HG02759 (cell line): ENCODE measurements at regions not wholly inside any gene's neighbourhood (a gene's known extent, or its start where the extent isn't known, plus 50 kb on each side); places are given as distances from the start of the nearest gene placed in this dataset.
"Not testable (repeated sequence)": the region's sequence is repeated elsewhere in the genome, so short reads cannot be mapped to it uniquely, and the experiment has no call there.

Source experiments
- ATAC-seq: cut with Tn5 transposase; IDR thresholded peaks from one replicate; pipeline ENCODE4 v1.9.1; 2021; ENCODE audit warnings: mild to moderate bottlenecking, moderate library complexity; ENCODE audit not compliant: unreplicated experiment

DNA sequence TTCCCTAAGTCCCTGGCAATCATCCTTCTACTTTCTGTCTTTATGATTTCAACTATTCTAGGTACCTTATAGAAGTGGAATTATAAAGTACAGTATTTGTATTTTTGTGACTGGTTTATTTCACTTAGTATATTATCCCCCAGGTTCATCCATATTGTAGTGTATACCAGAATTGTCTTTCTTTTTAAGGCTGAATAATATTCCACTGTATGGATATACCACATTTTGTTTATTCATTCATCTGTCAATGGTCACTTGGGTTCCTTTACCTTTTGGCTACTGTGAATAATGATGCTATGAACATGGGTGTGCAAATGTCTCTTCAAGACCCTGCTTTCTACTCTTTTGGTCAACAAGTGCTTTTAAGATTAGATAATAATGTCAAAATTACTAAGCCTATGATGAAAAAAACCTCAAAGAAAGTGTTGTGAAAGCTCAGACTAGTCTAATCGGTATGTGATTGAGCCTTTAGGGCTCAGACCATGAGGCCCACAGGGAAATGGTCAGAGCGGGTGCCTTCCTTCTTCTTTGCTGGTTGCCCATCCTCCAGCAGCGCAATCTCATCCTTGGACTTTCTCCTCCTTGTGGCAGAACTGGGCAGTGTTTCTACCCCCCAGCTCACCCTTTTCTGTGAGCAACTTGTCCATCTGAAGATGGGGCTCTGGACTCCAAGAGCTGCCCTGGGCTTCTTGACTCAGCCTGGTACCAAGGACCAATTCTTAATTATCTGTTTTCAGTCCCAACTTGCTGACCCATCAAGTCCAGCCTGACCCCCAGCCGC is 105.4 kb downstream of the TTC8 start:
- ATAC-seq: no peak

DNA sequence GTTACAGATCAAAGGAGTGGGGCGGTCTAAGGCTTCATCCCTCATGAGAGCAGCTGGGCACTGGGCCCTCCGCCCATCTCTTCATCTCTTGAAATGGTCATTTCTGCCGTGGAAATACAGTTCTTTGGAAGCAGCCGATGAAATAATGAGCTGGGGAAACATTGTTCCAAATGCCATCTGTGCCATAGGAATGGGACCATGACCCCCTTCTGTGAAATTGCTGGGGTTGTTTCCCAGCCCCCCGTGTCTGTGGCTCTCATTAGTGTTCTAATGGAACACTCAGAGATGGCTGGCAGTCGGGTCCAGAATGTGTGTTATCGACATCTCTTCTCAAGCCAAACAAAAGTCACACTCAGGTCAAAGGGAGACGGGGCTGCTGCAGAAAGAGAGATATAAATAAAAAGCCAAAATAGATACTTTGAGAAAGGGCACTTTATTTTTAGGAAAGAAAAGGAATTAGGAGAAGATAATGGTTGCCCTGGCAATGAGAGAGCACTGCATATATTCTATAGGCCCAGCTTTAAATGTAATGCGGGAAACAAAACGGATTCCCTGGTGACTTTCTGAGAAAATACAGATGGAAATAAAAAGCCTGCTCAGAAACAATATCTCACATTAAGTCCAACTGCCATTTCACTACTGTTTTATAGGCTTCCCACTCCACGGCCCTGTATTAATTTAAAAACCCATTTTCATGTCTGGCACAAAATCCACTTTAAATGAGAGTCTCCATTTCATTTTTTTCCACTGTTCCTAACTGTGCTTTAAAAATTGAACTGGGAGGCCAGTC is 107.1 kb downstream of the TTC8 start:
- ATAC-seq: no peak

DNA sequence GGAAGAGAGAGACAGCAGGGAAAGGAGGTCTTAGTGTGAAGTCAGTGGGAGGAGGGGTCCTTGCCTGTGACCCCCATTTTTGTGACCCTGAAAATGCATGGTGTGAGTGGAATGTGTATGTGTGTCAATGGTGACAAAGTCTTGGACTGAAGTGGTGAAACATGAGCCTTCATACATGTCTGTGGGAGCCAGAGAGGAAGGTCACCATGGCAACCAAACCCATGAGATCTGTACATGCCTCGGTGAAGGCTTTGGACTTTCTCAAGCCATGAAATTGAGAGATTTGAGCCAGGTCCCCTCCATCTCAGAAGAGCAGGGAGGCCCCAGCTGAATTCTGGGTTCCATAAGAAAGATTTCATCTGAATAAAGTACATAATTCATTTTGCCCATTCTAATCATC is 108.7 kb downstream of the TTC8 start:
- ATAC-seq: no peak

DNA sequence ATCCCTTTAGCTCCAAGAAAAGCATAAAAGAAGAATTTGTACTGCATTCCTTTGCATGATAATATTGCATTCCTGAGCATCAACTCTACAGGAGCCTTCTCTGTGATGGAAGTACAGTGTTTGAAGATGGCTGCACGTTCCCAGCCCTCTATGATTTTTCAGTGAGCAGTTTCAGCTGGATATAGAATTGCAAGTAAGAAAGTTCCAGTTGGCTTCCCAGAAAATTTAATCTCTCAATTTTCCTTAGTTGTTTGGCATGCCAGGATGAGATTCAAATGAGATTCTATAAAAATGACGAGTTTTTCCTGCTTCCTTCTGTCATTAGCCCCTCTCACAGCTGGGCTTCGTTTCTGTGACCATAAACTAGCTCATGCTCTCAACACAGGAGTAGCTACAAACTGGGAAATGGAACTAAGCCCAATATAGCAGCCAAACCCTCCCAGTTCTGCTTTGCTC is 109.9 kb downstream of the TTC8 start:
- no peak for ATAC-seq

DNA sequence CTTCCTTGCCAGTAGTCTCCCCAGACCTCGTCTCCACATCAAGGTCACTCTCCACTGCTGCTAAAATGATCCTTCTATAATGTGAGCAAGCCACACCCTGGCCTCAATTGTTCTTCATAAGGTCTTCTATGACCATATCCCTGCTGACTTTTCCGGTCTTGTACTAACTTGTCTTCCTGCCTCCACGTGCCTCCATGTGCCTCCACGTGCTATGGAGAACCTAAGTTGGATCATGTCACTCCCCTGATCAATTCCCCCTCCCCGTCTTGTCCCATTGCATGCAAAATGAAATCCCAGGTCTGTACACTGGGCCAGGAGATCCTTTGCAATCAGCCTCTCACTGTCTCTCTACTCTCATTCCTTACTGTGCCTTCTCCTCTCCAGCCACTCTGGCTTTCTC is 110.6 kb downstream of the TTC8 start:
- ATAC-seq: no peak

DNA sequence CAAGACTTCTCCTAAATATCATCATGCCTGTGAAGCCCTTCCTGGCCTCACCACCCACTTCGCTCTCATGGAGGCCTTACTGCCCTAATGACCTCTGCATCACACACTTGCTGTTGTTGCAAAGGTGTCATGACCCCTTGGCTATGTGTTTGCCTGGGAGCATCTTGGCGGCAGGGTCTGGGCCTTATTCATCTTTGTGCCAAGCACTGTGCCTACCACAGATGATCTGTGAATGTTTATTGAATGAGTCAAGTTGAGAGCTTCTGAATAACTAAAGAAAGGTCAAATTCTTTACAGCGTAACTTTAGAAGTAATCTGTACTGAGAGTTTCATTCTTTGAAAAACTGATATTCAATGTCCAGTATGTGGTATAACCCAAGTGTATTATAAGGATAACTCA is 113.3 kb downstream of the TTC8 start:
- ATAC-seq: no peak

DNA sequence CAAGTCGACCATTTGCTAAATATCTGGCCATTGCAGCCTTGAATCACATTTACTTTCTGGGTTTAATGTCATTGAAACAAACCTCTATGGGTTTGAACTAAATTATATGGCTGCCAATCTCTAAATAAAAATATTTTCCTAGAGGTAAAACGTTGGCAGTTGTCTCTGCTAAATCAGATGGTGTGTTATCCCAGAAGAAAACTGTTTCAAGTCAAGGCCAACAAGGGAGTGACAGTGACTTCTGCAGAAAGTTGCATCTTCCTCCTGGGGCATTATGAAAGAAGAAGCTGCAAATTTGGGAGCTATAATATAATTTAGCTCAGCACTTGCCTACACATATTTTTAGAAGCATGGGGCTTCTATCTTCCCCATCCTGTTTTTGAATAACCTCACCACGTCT is 116.2 kb downstream of the TTC8 start:
- ATAC-seq: no peak

DNA sequence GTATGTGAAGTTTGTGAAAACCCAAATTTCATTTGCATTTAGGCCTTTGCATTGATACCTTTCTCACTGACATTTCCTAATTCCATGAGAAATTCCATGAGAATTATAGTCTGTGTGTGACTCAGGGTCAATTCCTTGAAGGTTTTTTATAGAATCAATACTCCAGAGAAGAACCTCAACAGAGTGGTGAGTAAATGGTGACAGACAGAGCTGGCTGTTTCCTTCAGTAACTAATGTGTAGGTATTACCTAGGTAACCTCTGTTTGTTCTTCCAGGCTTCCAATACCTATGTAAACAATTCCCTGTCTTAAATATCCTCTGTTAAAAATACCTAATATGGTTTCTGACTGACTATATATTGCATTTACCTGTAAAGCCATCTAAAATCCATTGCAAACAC is 117.0 kb downstream of the TTC8 start:
- ATAC-seq: no peak

DNA sequence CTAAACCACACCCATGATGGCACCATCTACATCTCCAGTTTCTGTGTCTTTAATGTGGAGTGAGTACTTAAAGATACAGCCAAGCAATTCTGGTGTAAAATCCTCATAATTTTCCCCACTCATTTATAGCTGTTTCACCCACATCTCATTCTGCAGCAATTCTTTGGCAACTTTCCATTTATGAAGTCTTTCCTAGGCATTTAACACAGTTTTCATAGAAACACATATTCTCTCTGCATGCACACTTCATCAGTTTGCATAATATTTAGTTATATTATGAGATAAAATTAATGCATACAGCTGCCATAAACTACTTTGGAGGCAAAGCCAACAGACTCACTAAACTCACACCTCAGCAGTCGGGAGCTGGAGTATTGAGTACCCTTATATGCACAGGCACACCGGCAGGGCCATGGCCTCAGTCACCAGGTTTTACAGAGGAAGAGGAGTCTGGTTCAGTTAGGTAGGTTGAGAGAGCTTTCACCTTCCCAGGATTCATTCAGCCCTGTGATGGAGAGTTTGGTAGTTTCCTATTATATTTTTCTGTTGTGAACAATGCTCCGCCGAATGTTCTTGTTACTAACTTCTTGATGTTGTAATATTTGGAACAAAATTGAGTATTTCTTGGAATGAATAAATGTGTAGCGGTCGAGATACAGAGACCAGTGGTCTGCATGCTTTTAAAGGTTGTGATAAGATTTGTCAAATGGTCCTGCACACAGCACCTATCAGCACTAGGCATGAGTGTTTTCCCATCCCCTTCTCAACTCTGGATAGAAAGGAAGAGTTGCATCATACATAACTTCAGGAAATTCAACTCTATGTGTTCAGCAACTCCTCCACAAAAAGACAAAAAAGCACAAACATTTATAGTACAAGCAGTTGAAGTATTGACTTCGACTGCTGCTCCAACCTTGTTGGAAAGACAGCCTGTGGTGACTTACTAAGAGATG is 123.5 kb downstream of the TTC8 start:
- ATAC-seq: no peak

DNA sequence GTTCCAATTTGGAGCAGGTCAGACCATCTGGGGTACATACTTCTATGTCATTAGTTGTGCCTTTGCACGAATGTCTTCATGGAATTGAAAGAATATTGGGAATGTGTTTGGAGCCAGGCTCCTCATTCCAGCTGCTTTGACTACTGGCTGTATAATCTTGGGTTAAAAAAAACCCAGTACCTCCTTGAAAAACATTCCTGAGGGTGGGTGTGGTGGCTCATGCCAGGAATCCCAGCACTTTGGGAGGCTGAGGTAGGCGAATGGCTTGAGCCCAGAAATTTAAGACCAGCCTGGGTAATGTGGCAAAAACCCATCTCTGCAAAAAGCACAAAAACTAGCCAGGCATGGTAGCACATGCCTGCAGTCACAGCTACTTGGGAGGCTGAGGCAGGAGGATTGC is 125.6 kb downstream of the TTC8 start:
- ATAC-seq: no peak

DNA sequence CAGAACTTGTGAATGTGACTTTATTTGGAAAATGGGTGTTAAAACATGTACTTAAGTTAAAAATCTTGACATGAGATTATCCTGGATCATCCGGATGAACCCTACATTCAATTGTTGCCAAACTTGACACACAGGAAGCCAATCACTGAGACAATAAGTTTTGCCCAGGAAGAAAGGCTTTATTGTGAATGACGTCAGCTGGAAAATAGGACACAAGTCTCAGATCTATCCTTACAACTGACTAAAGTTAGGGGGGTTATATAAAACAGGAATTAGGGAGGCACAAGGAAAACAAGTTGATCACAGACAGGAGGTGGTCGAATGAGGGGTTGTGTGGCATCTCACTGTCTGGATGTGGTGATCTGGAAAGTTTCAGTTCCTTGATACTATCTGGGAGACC is 126.9 kb downstream of the TTC8 start:
- ATAC-seq: no peak

DNA sequence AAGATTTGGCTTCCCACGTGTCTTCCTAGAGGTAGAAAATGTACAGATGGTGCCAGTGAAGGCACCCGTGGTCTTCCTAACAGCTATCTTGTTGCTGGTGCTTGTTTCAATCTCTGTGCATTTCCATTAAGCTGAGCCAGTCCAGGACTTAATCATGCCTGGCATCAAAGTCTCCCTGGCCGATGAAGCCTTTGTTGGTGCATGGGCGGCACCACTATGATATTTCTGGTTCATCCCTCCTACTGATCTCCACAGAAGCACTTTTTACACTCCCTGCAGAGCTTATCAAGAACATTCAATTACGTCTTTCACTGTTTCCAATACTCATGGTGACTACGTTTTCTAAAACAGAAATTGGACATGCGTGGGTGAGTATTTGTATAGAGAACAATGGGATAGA is 128.4 kb downstream of the TTC8 start:
- ATAC-seq: no peak

DNA sequence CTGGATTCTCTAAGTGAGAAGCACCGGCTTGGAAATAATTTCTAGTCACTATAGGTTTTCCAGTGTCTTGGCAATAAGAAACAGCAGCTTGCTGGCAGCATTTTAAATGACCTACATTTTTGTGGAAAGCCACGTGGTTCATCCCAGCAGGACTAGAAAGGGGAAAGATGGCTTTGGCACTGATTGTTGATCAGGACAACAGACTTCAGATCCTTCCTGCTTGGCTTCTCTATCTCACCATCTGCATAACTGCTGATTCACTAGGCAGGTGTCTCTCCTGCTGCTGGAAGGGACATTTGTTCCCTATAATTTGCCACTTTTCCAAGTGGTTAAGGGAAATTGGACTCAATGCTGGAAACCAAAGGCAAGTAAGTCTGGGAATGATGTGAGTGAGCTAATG is 131.0 kb downstream of the TTC8 start:
- no peak for ATAC-seq

DNA sequence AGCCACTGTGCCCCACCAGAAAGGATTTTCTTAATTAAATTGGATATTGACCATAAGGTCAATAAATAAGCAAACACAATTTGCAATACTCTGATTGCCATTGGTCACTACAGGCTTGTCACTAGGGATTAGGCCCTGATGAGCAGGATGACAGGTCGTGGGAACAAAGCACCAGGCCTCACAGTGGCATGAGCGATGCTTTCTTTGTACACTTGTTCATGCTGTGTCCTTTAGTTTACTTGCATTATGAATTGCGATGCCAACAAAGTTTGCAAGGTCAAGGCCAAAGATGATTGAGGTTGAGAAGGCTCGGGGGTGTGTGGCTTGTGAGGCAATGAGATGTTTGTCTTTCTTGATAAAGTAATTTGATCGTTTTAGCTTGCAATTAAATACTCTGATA is 136.0 kb downstream of the TTC8 start:
- no peak for ATAC-seq

DNA sequence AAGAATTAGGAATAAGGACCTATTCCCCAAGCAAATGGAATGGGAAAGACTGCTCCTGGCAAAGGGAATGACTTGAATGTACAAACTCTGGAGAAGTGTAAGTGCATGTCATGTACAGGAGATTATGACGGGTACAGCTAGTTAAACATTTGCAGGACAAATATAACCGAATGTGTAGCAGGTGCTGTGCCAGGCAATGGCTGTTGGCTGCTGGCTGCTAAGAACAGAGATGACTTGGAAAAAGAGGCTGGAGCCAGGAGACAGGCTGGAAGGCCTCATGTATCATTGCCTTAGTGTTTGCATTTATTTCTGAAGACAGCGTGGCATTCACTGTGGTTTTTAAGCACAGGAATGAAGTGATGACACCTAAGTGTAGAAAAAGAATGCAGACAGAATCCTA is 136.8 kb downstream of the TTC8 start:
- ATAC-seq: no peak

DNA sequence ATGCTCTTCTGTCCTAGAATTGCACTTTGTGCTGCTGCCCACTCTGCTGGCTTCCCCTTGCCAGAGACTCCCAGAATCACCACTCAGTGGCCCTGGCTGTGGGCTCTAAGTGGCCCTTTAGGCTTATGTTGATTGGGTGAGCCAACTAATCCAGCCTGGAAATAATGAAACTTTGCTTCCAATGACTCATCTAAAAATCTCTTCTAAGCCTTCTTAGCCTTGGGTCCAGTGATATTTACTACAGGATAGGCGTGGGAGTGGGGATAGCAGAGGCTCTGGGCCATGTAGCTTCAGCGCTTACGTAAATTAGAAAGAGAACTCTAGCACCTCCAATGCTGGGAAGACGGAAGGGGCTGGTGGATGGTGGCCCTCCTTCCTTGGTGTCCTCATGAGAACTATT is 137.9 kb downstream of the TTC8 start:
- no peak for ATAC-seq

DNA sequence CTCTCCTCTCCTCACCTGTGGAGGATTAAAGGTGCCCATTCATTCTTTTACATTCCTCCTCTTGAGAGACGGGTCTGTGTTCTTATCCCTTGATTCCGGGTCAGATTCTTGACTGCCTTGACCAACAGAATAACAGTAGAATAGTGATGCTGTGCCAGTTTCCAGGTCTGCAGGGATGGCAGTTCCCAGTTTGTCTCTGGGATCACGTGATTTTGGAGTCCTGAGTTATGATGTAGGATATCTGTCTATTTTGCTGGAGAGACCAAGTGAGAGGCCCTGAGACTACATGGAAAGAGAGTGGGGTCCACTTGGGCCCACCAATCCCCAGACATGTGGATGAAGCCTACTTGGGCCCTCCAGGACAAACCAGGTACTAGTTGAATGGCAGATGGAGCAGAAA is 142.8 kb downstream of the TTC8 start:
- no peak for ATAC-seq

DNA sequence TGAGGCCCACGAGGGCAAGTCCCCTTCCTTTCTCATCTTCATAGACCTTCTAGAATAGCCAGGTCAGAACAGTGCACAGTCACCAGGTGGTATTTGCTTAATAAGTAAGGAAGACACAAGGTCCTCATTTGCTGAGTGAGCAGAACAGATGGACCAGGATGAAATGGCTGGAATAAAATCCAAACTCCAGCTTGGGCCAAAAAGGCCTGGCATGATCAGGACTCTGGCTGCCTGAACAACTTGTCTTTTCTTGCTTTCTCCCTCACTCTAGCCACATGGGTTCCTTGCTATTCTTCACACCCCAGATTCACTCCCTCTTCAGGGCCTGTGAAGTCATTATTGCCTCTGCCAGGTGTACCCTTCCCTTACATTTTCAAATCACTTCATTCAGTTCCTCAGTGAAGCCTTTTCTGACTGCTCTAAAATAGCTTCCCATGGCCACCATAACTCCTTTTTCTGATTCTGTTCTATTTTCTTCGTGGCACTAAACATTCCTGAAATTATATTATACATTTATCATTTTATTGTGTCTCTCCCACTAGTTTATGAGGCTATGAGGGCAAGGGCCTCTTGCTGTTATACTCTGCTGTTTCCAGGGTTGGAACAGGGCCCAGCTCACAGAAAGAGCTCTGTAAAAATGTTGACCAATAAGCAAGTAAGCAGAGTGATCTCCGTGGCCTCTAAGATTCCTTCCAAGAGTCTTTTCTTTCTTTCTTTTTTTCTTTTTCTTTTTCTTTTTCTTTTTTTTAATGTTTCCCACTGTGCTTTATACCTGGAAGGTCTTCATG is 150.8 kb downstream of the TTC8 start:
- ATAC-seq: no peak

DNA sequence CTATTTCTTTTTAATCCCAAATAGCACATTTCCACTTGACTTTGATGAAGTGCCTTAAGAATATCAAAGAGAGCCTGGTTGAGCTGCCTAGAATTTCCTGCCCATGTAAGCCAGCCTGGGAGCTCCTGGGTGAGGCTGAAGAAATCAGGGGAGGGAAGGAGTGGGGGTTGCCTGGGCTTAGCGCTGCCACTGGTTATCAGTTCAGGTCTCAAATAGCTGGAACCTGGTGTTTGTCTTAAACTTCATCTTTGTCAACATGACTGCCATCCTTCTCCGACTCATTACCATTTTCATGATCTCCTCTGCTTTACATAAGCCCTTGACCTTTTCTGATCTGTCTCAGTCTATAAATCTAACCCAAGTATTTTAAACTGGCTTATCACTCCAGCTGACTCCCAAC is 151.5 kb downstream of the TTC8 start:
- ATAC-seq: no peak

DNA sequence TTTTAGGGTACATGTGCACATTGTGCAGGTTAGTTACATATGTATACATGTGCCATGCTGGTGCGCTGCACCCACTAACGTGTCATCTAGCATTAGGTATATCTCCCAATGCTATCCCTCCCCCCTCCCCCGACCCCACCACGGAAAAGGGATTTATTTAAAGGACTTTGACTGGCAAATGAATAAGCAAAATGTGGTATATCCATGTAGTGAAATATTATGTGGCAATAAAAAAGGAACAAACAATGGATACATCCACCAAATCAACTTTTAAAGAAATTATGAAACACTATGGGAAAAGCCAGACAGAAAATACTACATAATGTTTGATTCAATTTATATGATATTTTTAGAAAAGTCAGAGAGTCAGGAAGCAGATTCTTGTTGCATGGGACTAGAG is 156.5 kb downstream of the TTC8 start:
- not testable (repeated sequence) for ATAC-seq

DNA sequence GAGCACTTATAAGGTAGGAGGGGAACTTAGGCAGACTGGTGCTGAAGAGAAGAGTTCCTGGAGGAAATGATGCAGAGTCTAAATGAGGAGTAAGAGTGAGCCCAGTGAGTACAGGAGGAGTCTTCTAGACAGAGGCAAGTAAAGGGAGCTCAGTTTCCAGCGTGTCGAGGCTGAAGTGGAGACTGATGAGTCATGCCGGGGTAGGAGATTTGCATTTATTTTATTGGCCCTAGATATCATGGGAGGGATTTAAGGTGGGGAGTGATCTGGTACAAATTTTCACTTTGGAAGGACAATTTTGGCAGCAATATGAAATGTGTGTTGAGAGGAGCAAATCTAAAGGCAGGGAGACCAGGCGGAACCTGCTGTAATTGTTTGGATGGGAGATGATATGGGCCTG is 157.5 kb downstream of the TTC8 start:
- ATAC-seq: no peak
